ENCODE measurements at regions not wholly inside any gene's neighbourhood (a gene's known extent, or its start where the extent isn't known, plus 50 kb on each side); places are given as distances from the start of the nearest gene placed in this dataset.
"Not testable (repeated sequence)": the region's sequence is repeated elsewhere in the genome, so short reads cannot be mapped to it uniquely, and the experiment has no call there.

GRCh38 chr2:89826741-89827140 is 1135.3 kb downstream of the RPIA start:
- TF ChIP-seq, protein P1, sequence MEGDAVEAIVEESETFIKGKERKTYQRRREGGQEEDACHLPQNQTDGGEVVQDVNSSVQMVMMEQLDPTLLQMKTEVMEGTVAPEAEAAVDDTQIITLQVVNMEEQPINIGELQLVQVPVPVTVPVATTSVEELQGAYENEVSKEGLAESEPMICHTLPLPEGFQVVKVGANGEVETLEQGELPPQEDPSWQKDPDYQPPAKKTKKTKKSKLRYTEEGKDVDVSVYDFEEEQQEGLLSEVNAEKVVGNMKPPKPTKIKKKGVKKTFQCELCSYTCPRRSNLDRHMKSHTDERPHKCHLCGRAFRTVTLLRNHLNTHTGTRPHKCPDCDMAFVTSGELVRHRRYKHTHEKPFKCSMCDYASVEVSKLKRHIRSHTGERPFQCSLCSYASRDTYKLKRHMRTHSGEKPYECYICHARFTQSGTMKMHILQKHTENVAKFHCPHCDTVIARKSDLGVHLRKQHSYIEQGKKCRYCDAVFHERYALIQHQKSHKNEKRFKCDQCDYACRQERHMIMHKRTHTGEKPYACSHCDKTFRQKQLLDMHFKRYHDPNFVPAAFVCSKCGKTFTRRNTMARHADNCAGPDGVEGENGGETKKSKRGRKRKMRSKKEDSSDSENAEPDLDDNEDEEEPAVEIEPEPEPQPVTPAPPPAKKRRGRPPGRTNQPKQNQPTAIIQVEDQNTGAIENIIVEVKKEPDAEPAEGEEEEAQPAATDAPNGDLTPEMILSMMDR (IDR thresholded peaks at IDR 0.05), result not testable (repeated sequence)
- not testable (repeated sequence) for TF ChIP-seq POLR2A (IDR thresholded peaks at IDR 0.05)
